SU-DHL-6 (cell line): ENCODE measurements at regions not wholly inside any gene's neighbourhood (a gene's known extent, or its start where the extent isn't known, plus 50 kb on each side); places are given as distances from the start of the nearest gene placed in this dataset.

Experiments used
- H2AFZ ChIP-seq: fragments of 200-600 bp; sonication (generic); 2 replicates; pipeline ENCODE4 v1.6.1; 2014; ENCODE audit warnings: low read depth, mild to moderate bottlenecking, moderate library complexity, mixed read lengths, antibody characterized with exemption, low read length; ENCODE audit not compliant: severe bottlenecking
- H3F3A ChIP-seq: fragments of 200-600 bp; shearing (Covaris generic); 2 replicates; pipeline ENCODE4 v1.6.0; 2016; ENCODE audit warnings: antibody characterized with exemption, mild to moderate bottlenecking; ENCODE audit not compliant: insufficient read depth
- H3K27ac ChIP-seq: fragments of 200-600 bp; sonication (generic); 2 replicates; pipeline ENCODE4 v1.5.1; 2016; ENCODE audit warnings: low read depth, mild to moderate bottlenecking, low read length, moderate library complexity, mixed read lengths
- H3K27me3 ChIP-seq: fragments of 200-600 bp; sonication (generic), shearing (Covaris generic); 2 replicates; pipeline ENCODE4 v1.6.0; 2014; ENCODE audit warnings: mild to moderate bottlenecking, low read length
- H3K36me3 ChIP-seq: fragments of 200-600 bp; sonication (generic); 2 replicates; pipeline ENCODE4 v1.6.1; 2014; ENCODE audit warnings: mild to moderate bottlenecking, low read length, mixed read lengths
- H3K4me2 ChIP-seq: fragments of 300-600, 200-600 bp; shearing (Covaris generic), sonication (generic); 2 replicates; pipeline ENCODE4 v1.6.0; 2014; ENCODE audit warnings: low read length, low read depth, mild to moderate bottlenecking; ENCODE audit not compliant: poor library complexity, severe bottlenecking
- H3K4me3 ChIP-seq: fragments of 200-600 bp; sonication (generic); 2 replicates; pipeline ENCODE4 v1.5.1; 2014; ENCODE audit warnings: antibody characterized with exemption, low read length, mild to moderate bottlenecking, mixed read lengths; ENCODE audit not compliant: insufficient read depth, poor library complexity, severe bottlenecking
- H3K79me2 ChIP-seq: fragments of 200-600 bp; sonication (generic); 2 replicates; pipeline ENCODE4 v1.6.1; 2014; ENCODE audit warnings: mild to moderate bottlenecking, low read length, moderate library complexity; ENCODE audit not compliant: insufficient read depth
- H3K9ac ChIP-seq: fragments of 200-600 bp; sonication (generic); 2 replicates; pipeline ENCODE4 v1.7.0; 2014; ENCODE audit warnings: mild to moderate bottlenecking, low read length
- H3K9me2 ChIP-seq: fragments of 200-600 bp; sonication (generic); replicated peaks from 2 replicates; pipeline ENCODE4 v1.6.1; 2014; ENCODE audit warnings: low read length; ENCODE audit not compliant: insufficient read depth
- H3K9me3 ChIP-seq: fragments of 200-600 bp; sonication (generic); 2 replicates; pipeline ENCODE4 v1.6.1; 2014; ENCODE audit warnings: low read length, mixed read lengths; ENCODE audit not compliant: insufficient read depth
- H4K20me1 ChIP-seq: fragments of 200-600 bp; sonication (generic); 2 replicates; pipeline ENCODE4 v1.6.1; 2014; ENCODE audit warnings: low read depth, mild to moderate bottlenecking, antibody characterized with exemption, low read length, moderate library complexity, mixed read lengths
- CTCF ChIP-seq: fragments of 200-600 bp; sonication (generic); IDR thresholded peaks from one replicate; pipeline ENCODE4 v1.5.1; 2017; ENCODE audit warnings: antibody characterized with exemption, mild to moderate bottlenecking, low read length, moderate library complexity; ENCODE audit not compliant: insufficient read depth, poor library complexity, severe bottlenecking
- EZH2phosphoT487 ChIP-seq: fragments of 200-600 bp; sonication (generic), shearing (Covaris generic); conservative IDR thresholded peaks from 2 replicates; pipeline ENCODE4 v1.6.1; 2018; ENCODE audit warnings: mild to moderate bottlenecking, antibody characterized with exemption, low read length, moderate library complexity, mixed read lengths

- H3F3A ChIP-seq = no peaks in the 10 kb centered on the region
- no peak overlapping the region for H2AFZ ChIP-seq
- no peaks in the 10 kb centered on the region for H4K20me1 ChIP-seq
- no peak overlapping the region for H3K4me2 ChIP-seq
- H3K9ac ChIP-seq = no peak overlapping the region
- no peaks in the 10 kb centered on the region for H3K36me3 ChIP-seq
- H3K27ac ChIP-seq = no peak overlapping the region
- H3K27me3 ChIP-seq = no peaks in the 10 kb centered on the region
- no peaks in the 10 kb centered on the region for H3K9me3 ChIP-seq
- TF ChIP-seq EZH2phosphoT487 (no peak), CTCF (no peak)
- H3K9me2 ChIP-seq = no peaks in the 10 kb centered on the region
- H3K4me3 ChIP-seq = no peak overlapping the region
- no peaks in the 10 kb centered on the region for H3K79me2 ChIP-seq
These were observed 80.8 kb upstream of the STMND1 start for GRCh38 chr6:17020889-17021538.

GRCh38 chr6:17018425-17018824 lies 83.4 kb upstream of the STMND1 start:
- no peaks in the 10 kb centered on the region for H3K36me3 ChIP-seq
- H3K9ac ChIP-seq = no peak overlapping the region
- TF ChIP-seq EZH2phosphoT487 = no peak
- TF ChIP-seq CTCF = no peak
- no peak overlapping the region for H2AFZ ChIP-seq
- H3K9me2 ChIP-seq = no peaks in the 10 kb centered on the region
- no peak overlapping the region for H3K4me3 ChIP-seq
- no peaks in the 10 kb centered on the region for H3K27me3 ChIP-seq
- no peak overlapping the region for H3K27ac ChIP-seq
- no peaks in the 10 kb centered on the region for H3K79me2 ChIP-seq
- H3F3A ChIP-seq = no peaks in the 10 kb centered on the region
- H4K20me1 ChIP-seq = no peaks in the 10 kb centered on the region
- no peaks in the 10 kb centered on the region for H3K9me3 ChIP-seq
- no peak overlapping the region for H3K4me2 ChIP-seq

GRCh38 chr6:17017416-17017815 lies 84.4 kb upstream of the STMND1 start:
- Histone ChIP-seq H3K27ac (no peak overlapping the region), H3K36me3 (no peaks in the 10 kb centered on the region), H2AFZ (no peak overlapping the region), H3K79me2 (no peaks in the 10 kb centered on the region), H3F3A (no peaks in the 10 kb centered on the region), H3K4me3 (no peak overlapping the region), H3K9me3 (no peaks in the 10 kb centered on the region), H3K4me2 (no peak overlapping the region), H3K27me3 (no peaks in the 10 kb centered on the region), H3K9ac (no peak overlapping the region), H4K20me1 (no peaks in the 10 kb centered on the region), H3K9me2 (no peaks in the 10 kb centered on the region)
- no peak for TF ChIP-seq CTCF
- TF ChIP-seq EZH2phosphoT487 = no peak
